GM19372 (cell line): ENCODE measurements at regions not wholly inside any gene's neighbourhood (a gene's known extent, or its start where the extent isn't known, plus 50 kb on each side); places are given as distances from the start of the nearest gene placed in this dataset.

Experiments
- ATAC-seq: cut with Tn5 transposase; IDR thresholded peaks from one replicate; pipeline ENCODE4 v1.9.1; 2021; ENCODE audit warnings: mild to moderate bottlenecking, low read depth, moderate library complexity; ENCODE audit not compliant: unreplicated experiment

- no peak for ATAC-seq
Measured at GRCh38 chr18:29647700-29648099, 1394.8 kb downstream of the DSC3 start.

- ATAC-seq: no peak
Measured at GRCh38 chr18:29644276-29644675, 1398.3 kb downstream of the DSC3 start.

GRCh38 chr18:29629493-29630036, 1413.0 kb downstream of the DSC3 start:
- no peak for ATAC-seq

GRCh38 chr18:29626094-29626493, 1416.4 kb downstream of the DSC3 start:
- no peak for ATAC-seq

- ATAC-seq: no peak
Measured at GRCh38 chr18:29616867-29617266, 1425.7 kb downstream of the DSC3 start.

- no peak for ATAC-seq
Measured at GRCh38 chr18:29608982-29609381, 1432.1 kb upstream of the CDH2 start.

GRCh38 chr18:29605365-29605764, 1428.4 kb upstream of the CDH2 start:
- no peak for ATAC-seq

GRCh38 chr18:29596959-29597358, 1420.0 kb upstream of the CDH2 start:
- no peak for ATAC-seq

- no peak for ATAC-seq
Measured at GRCh38 chr18:29594493-29594892, 1417.6 kb upstream of the CDH2 start.

GRCh38 chr18:29588446-29589100, 1411.6 kb upstream of the CDH2 start:
- ATAC-seq: no peak

- ATAC-seq: no peak
Measured at GRCh38 chr18:29586210-29586609, 1409.3 kb upstream of the CDH2 start.

GRCh38 chr18:29560270-29560669, 1383.3 kb upstream of the CDH2 start:
- ATAC-seq: peak; percentile 90

- no peak for ATAC-seq
Measured at GRCh38 chr18:29556070-29556469, 1379.1 kb upstream of the CDH2 start.

- no peak for ATAC-seq
Measured at GRCh38 chr18:29549759-29550158, 1372.8 kb upstream of the CDH2 start.

- no peak for ATAC-seq
Measured at GRCh38 chr18:29547626-29548025, 1370.7 kb upstream of the CDH2 start.

- no peak for ATAC-seq
Measured at GRCh38 chr18:29540548-29540947, 1363.6 kb upstream of the CDH2 start.

- no peak for ATAC-seq
Measured at GRCh38 chr18:29531746-29532145, 1354.8 kb upstream of the CDH2 start.

- no peak for ATAC-seq
Measured at GRCh38 chr18:29523371-29523770, 1346.4 kb upstream of the CDH2 start.

GRCh38 chr18:29512761-29513160, 1335.8 kb upstream of the CDH2 start:
- ATAC-seq: no peak

- ATAC-seq: no peak
Measured at GRCh38 chr18:29512203-29512602, 1335.3 kb upstream of the CDH2 start.

GRCh38 chr18:29501952-29502351, 1325.0 kb upstream of the CDH2 start:
- no peak for ATAC-seq

GRCh38 chr18:29496152-29496680, 1319.3 kb upstream of the CDH2 start:
- ATAC-seq: no peak
